GM23248 (cell line): ENCODE measurements at regions not wholly inside any gene's neighbourhood (a gene's known extent, or its start where the extent isn't known, plus 50 kb on each side); places are given as distances from the start of the nearest gene placed in this dataset.

ENCODE experiments used
- EZH2 ChIP-seq: fragments of 200-600 bp; sonication (generic); IDR thresholded peaks from 2 replicates; pipeline ENCODE4 v1.6.1; 2018; ENCODE audit warnings: antibody characterized with exemption, mild to moderate bottlenecking; ENCODE audit not compliant: insufficient read depth, poor library complexity, severe bottlenecking
- EZH2phosphoT487 ChIP-seq: fragments of 200-600 bp; sonication (generic); IDR thresholded peaks from 2 replicates; pipeline ENCODE4 v1.6.1; 2018; ENCODE audit warnings: antibody characterized with exemption, moderate library complexity, mild to moderate bottlenecking, low read depth; ENCODE audit not compliant: insufficient read depth

GRCh38 chr2:176926453-176926852, 286.1 kb upstream of the HNRNPA3 start:
- TF ChIP-seq EZH2: no peak
- TF ChIP-seq EZH2phosphoT487: no peak
